HepG2 (cell line): ENCODE measurements at regions not wholly inside any gene's neighbourhood (a gene's known extent, or its start where the extent isn't known, plus 50 kb on each side); places are given as distances from the start of the nearest gene placed in this dataset.

Source experiments
- CREB1 ChIP-seq, 2 experiments: fragments of 450-650 bp in 1 of 2; IDR thresholded peaks; 2 replicates each; pipeline ENCODE4 v1.6.1; 2016 to 2017; ENCODE audit warnings: control low read depth in 1 of 2, mild to moderate bottlenecking in 1 of 2, missing compliant biosample characterization in 1 of 2, missing genetic modification characterization in 1 of 2
- EP300 ChIP-seq, 3 experiments: sonication (generic) in 1 of 3; formaldehyde crosslinking in 1 of 3; IDR thresholded peaks; 2 replicates each; pipeline versions ENCODE4 v1.5.1 to v1.6.1; 2011 to 2020; ENCODE audit warnings: low read depth in 2 of 3, low read length in 2 of 3, borderline replicate concordance in 1 of 3, improper control_type of control experiment in 1 of 3, mild to moderate bottlenecking in 1 of 3, missing genetic modification reagents in 1 of 3, moderate library complexity in 1 of 3
- HNRNPLL ChIP-seq: fragments of 200-400 bp; formaldehyde crosslinking; IDR thresholded peaks from 2 replicates; pipeline ENCODE4 v1.6.1; 2017; ENCODE audit warnings: mild to moderate bottlenecking, low read depth, low read length; ENCODE audit not compliant: poor library complexity, severe bottlenecking
- SP2 ChIP-seq: sonication (generic); formaldehyde crosslinking; IDR thresholded peaks from 2 replicates; pipeline ENCODE4 v1.5.1; 2020; ENCODE audit warnings: mild to moderate bottlenecking, missing genetic modification reagents
- ZBTB44 ChIP-seq: sonication (generic); formaldehyde crosslinking; IDR thresholded peaks from 2 replicates; pipeline ENCODE4 v1.4.0; 2020; ENCODE audit warnings: missing genetic modification reagents
- TF ChIP-seq, protein P1 (sequence below): sonication (generic); formaldehyde crosslinking; IDR thresholded peaks from 2 replicates; pipeline ENCODE4 v1.4.0; 2020; ENCODE audit warnings: missing genetic modification reagents
- TF ChIP-seq, protein P2 (sequence below): sonication (generic); formaldehyde crosslinking; conservative IDR thresholded peaks from 2 replicates; pipeline ENCODE4 v1.4.0; 2020; ENCODE audit warnings: mild to moderate bottlenecking, missing genetic modification reagents, moderate library complexity

DNA sequence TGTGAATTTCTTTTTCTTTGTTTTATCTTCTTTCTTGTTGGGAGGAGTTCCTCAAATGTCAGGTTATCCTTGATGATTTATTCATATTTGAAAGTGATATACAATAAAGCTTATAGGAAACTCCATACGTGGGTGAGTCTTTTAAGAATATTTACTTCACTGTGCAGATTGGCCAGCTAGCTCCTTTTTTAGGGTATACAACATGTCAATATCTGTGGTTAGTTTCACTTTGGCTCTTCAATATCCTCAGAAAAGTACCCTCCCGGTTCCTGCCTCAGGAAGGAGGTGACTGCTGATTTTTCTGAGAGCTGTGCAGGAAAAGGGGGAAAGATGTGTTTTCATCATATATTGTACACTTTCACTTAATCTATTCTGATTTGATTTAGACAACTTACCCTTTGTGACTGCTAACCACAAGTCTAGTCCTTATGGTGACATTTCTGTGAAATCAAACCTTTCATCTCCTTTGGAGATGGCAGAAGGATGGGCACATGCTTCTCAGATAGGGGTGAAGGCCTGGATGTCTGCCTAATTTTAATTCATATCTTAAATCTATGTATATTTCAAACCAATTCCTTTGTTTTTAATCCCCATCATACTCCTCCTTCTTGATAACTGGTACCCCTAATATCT, 98.2 kb upstream of the NECTIN3 start (continued):
- no peak for TF ChIP-seq ZBTB44 (CRISPR knock-in tag)
- no peak for TF ChIP-seq SP2 (CRISPR knock-in tag)
- TF ChIP-seq, protein P1, sequence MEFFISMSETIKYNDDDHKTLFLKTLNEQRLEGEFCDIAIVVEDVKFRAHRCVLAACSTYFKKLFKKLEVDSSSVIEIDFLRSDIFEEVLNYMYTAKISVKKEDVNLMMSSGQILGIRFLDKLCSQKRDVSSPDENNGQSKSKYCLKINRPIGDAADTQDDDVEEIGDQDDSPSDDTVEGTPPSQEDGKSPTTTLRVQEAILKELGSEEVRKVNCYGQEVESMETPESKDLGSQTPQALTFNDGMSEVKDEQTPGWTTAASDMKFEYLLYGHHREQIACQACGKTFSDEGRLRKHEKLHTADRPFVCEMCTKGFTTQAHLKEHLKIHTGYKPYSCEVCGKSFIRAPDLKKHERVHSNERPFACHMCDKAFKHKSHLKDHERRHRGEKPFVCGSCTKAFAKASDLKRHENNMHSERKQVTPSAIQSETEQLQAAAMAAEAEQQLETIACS (CRISPR knock-in tag): no peak
- no peak for TF ChIP-seq HNRNPLL
- TF ChIP-seq, protein P2, sequence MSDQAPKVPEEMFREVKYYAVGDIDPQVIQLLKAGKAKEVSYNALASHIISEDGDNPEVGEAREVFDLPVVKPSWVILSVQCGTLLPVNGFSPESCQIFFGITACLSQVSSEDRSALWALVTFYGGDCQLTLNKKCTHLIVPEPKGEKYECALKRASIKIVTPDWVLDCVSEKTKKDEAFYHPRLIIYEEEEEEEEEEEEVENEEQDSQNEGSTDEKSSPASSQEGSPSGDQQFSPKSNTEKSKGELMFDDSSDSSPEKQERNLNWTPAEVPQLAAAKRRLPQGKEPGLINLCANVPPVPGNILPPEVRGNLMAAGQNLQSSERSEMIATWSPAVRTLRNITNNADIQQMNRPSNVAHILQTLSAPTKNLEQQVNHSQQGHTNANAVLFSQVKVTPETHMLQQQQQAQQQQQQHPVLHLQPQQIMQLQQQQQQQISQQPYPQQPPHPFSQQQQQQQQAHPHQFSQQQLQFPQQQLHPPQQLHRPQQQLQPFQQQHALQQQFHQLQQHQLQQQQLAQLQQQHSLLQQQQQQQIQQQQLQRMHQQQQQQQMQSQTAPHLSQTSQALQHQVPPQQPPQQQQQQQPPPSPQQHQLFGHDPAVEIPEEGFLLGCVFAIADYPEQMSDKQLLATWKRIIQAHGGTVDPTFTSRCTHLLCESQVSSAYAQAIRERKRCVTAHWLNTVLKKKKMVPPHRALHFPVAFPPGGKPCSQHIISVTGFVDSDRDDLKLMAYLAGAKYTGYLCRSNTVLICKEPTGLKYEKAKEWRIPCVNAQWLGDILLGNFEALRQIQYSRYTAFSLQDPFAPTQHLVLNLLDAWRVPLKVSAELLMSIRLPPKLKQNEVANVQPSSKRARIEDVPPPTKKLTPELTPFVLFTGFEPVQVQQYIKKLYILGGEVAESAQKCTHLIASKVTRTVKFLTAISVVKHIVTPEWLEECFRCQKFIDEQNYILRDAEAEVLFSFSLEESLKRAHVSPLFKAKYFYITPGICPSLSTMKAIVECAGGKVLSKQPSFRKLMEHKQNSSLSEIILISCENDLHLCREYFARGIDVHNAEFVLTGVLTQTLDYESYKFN: no peak
- TF ChIP-seq EP300 (IDR thresholded peaks at IDR 0.05; ENCODE audit: low read depth in 2 of 2, low read length in 2 of 2): no peak
- TF ChIP-seq EP300 (CRISPR knock-in tag; IDR thresholded peaks at IDR 0.05; ENCODE audit: borderline replicate concordance): no peak
- no peak for TF ChIP-seq CREB1 (IDR thresholded peaks at IDR 0.05)
- no peak for TF ChIP-seq CREB1 (CRISPR knock-in tag; IDR thresholded peaks at IDR 0.05)
